Breast epithelium (tissue), 3 donors: ENCODE measurements at regions not wholly inside any gene's neighbourhood (a gene's known extent, or its start where the extent isn't known, plus 50 kb on each side); places are given as distances from the start of the nearest gene placed in this dataset.

ENCODE experiments used
- POLR2A ChIP-seq: fragments of 450-650 bp; IDR thresholded peaks from one replicate; pipeline ENCODE4 v1.6.1; 2016; ENCODE audit warnings: antibody characterized with exemption, mild to moderate bottlenecking, moderate library complexity
- POLR2AphosphoS5 ChIP-seq, 3 donors: sonication (generic); formaldehyde crosslinking; IDR thresholded peaks; one replicate each; pipeline ENCODE4 v1.6.1; 2017; ENCODE audit warnings: antibody characterized with exemption in 3 of 3
- TF ChIP-seq, protein P1 (sequence below), 3 donors: fragments of 450-650 bp; IDR thresholded peaks; one replicate each; pipeline ENCODE4 v1.5.1; 2016 to 2017; ENCODE audit warnings: antibody characterized with exemption in 3 of 3, mild to moderate bottlenecking in 3 of 3, moderate library complexity in 3 of 3

DNA sequence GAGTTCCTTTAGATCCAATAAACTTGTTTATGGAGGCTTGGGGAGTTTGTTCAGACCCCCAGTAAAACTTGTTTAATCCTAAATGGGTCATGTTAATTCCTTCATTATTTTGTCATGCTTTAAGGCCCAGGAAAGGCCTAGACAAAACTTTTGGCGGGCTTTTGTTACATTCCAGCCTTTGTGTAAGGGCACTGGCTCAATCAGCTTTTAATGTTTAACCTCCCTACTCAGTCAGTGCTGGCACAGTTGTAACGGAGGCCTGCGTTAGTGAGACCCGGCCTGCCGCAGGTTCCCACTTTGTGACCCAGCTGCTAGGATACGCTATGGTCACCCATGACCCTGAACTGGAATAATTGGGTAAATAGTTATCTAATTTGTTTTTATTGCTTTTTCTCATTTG lies 59.2 kb downstream of the OXSM start:
- TF ChIP-seq, protein P1, sequence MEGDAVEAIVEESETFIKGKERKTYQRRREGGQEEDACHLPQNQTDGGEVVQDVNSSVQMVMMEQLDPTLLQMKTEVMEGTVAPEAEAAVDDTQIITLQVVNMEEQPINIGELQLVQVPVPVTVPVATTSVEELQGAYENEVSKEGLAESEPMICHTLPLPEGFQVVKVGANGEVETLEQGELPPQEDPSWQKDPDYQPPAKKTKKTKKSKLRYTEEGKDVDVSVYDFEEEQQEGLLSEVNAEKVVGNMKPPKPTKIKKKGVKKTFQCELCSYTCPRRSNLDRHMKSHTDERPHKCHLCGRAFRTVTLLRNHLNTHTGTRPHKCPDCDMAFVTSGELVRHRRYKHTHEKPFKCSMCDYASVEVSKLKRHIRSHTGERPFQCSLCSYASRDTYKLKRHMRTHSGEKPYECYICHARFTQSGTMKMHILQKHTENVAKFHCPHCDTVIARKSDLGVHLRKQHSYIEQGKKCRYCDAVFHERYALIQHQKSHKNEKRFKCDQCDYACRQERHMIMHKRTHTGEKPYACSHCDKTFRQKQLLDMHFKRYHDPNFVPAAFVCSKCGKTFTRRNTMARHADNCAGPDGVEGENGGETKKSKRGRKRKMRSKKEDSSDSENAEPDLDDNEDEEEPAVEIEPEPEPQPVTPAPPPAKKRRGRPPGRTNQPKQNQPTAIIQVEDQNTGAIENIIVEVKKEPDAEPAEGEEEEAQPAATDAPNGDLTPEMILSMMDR (IDR thresholded peaks at IDR 0.05), result no peak
- TF ChIP-seq POLR2A, result no peak
- TF ChIP-seq POLR2AphosphoS5 (IDR thresholded peaks at IDR 0.05), result no peak
